ENCODE measurements at regions not wholly inside any gene's neighbourhood (a gene's known extent, or its start where the extent isn't known, plus 50 kb on each side); places are given as distances from the start of the nearest gene placed in this dataset.

- TF ChIP-seq CTCF (IDR thresholded peaks at IDR 0.05), result no peak
- TF ChIP-seq POLR2A (IDR thresholded peaks at IDR 0.05), result no peak
These were observed 184.4 kb upstream of the FTMT start for GRCh38 chr5:121667292-121667691.

Measured in Peyer's patch (tissue), 4 donors.